HepG2 (cell line): ENCODE measurements at regions not wholly inside any gene's neighbourhood (a gene's known extent, or its start where the extent isn't known, plus 50 kb on each side); places are given as distances from the start of the nearest gene placed in this dataset.

ENCODE experiments used
- DNMT3B ChIP-seq: conservative IDR thresholded peaks from 2 replicates; pipeline ENCODE4 v1.6.1; 2016; ENCODE audit warnings: missing biosample characterization, control low read depth
- EP300 ChIP-seq, 3 experiments: sonication (generic) in 1 of 3; formaldehyde crosslinking in 1 of 3; IDR thresholded peaks; 2 replicates each; pipeline versions ENCODE4 v1.5.1 to v1.6.1; 2011 to 2020; ENCODE audit warnings: low read depth in 2 of 3, low read length in 2 of 3, borderline replicate concordance in 1 of 3, improper control_type of control experiment in 1 of 3, mild to moderate bottlenecking in 1 of 3, missing genetic modification reagents in 1 of 3, moderate library complexity in 1 of 3
- FOXA1 ChIP-seq, 2 experiments: fragments of 450-650 bp in 1 of 2; sonication (generic) in 1 of 2; formaldehyde crosslinking in 1 of 2; IDR thresholded peaks; 2 replicates each; pipeline versions ENCODE4 v1.4.0 to v1.6.1; 2016 to 2020; ENCODE audit warnings: missing genetic modification reagents in 1 of 2
- KLF6 ChIP-seq: IDR thresholded peaks from 2 replicates; pipeline ENCODE4 v1.8.0; 2016; ENCODE audit warnings: missing biosample characterization, missing genetic modification reagents
- POLR2AphosphoS5 ChIP-seq: IDR thresholded peaks from 2 replicates; pipeline ENCODE4 v1.6.1; 2012; ENCODE audit warnings: low read depth, low read length
- SOX6 ChIP-seq, 2 experiments: fragments of 450-650 bp in 1 of 2; sonication (generic) in 1 of 2; formaldehyde crosslinking in 1 of 2; IDR thresholded peaks; 2 replicates each; pipeline versions ENCODE4 v1.4.0 to v1.6.1; 2017 to 2020; ENCODE audit warnings: antibody characterized with exemption in 1 of 2, mild to moderate bottlenecking in 1 of 2, missing genetic modification reagents in 1 of 2
- TCF7L2 ChIP-seq: IDR thresholded peaks from 2 replicates; pipeline ENCODE4 v1.6.1; 2011; ENCODE audit warnings: mild to moderate bottlenecking, low read depth, low read length, moderate library complexity
- XBP1 ChIP-seq: sonication (generic); formaldehyde crosslinking; IDR thresholded peaks from 2 replicates; pipeline ENCODE4 v1.5.0; 2020; ENCODE audit warnings: missing genetic modification reagents
- ZFP41 ChIP-seq: sonication (generic); formaldehyde crosslinking; IDR thresholded peaks from 2 replicates; pipeline ENCODE4 v1.4.0; 2020; ENCODE audit warnings: mild to moderate bottlenecking, missing genetic modification reagents, borderline replicate concordance
- TF ChIP-seq, protein P1 (sequence below): sonication (generic); formaldehyde crosslinking; IDR thresholded peaks from 2 replicates; pipeline ENCODE4 v1.8.1; 2023; ENCODE audit warnings: mild to moderate bottlenecking, moderate library complexity, missing genetic modification reagents

DNA sequence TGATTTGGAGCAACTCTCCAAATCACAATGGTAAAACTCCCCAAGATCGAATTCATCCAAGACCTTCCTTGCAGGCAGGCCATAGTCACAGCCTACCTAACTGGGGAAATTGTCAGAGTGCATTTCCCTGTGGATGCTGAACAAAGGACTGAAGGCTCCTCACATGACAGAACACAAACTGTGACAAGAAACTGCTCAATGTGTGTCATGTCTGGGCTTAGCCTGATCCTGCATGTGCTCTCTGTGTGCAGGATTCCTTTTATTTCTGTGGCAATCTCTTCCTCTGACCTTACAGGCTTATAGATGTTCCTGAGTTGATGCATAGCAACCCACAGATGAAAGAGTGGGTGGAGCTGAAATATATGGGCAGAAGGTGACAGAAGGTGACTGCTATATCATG lies 465.8 kb downstream of the ICE1 start:
- no peak for TF ChIP-seq FOXA1 (IDR thresholded peaks at IDR 0.05)
- TF ChIP-seq FOXA1 (CRISPR knock-in tag; IDR thresholded peaks at IDR 0.05), result no peak
- TF ChIP-seq ZFP41 (CRISPR knock-in tag), result no peak
- no peak for TF ChIP-seq EP300 (IDR thresholded peaks at IDR 0.05; ENCODE audit: low read depth in 2 of 2, low read length in 2 of 2)
- TF ChIP-seq EP300 (CRISPR knock-in tag; IDR thresholded peaks at IDR 0.05; ENCODE audit: borderline replicate concordance), result no peak
- TF ChIP-seq KLF6 (CRISPR knock-in tag), result no peak
- TF ChIP-seq SOX6 (IDR thresholded peaks at IDR 0.05), result no peak
- no peak for TF ChIP-seq SOX6 (CRISPR knock-in tag; IDR thresholded peaks at IDR 0.05)
- no peak for TF ChIP-seq XBP1 (CRISPR knock-in tag)
- TF ChIP-seq DNMT3B (CRISPR knock-in tag), result no peak
- no peak for TF ChIP-seq POLR2AphosphoS5
- TF ChIP-seq, protein P1, sequence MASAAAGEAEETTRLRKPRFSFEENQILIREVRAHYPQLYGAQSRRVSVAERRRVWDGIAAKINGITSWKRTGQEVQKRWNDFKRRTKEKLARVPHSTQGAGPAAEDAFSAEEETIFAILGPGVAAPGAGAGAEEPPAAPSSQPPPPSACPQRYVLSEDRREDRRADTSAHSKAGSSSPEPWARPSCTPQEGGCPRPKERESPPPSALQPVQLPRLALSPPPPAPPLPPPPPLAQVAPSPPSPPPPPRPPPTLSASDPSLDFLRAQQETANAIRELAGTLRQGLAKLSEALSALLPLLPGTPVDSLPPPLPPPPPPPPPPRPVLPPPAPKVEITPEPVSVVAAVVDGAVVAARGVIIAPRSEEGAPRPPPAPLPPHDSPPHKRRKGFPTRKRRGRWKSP (CRISPR knock-in tag), result no peak
- no peak for TF ChIP-seq TCF7L2
